AG04450 (cell line): ENCODE measurements at regions not wholly inside any gene's neighbourhood (a gene's known extent, or its start where the extent isn't known, plus 50 kb on each side); places are given as distances from the start of the nearest gene placed in this dataset.

Experiments
- CTCF ChIA-PET: fragments of 300-600, 350-600 bp; formaldehyde crosslinking; extraction: SDS; loops from one replicate; lab custom pipeline; 2022; ENCODE audit warnings: antibody characterized with exemption, inconsistent platforms; lab: Charles Lee
- POLR2A ChIA-PET: fragments of 350-600 bp; formaldehyde crosslinking; extraction: SDS; loops from one replicate; lab custom pipeline; 2021; ENCODE audit warnings: antibody characterized with exemption, inconsistent platforms; lab: Yijun Ruan, JAX
- DNase-seq: peaks from one replicate; pipeline ENCODE4 v3.0.0-alpha.2; 2011; ENCODE audit warnings: low read depth, low spot score
- H3K27ac ChIP-seq: one replicate; pipeline ENCODE4 v1.5.1; 2012; ENCODE audit warnings: low read depth, low read length, control low read depth
- H3K27me3 ChIP-seq: one replicate; pipeline ENCODE4 v1.6.0; 2012; ENCODE audit warnings: low read length; ENCODE audit not compliant: control insufficient read depth, insufficient read depth
- H3K4me3 ChIP-seq: 2 replicates; pipeline ENCODE4 v1.5.1; 2011; ENCODE audit warnings: mild to moderate bottlenecking, low read depth, low read length, control low read depth
- H3K9me3 ChIP-seq: 2 replicates; pipeline ENCODE4 v1.5.1; 2012; ENCODE audit warnings: low read length; ENCODE audit not compliant: control insufficient read depth, insufficient read depth
- CTCF ChIP-seq: IDR thresholded peaks from 2 replicates; pipeline ENCODE4 v1.5.1; 2011; ENCODE audit warnings: low read depth, low read length, control low read depth, inconsistent platforms

DNA sequence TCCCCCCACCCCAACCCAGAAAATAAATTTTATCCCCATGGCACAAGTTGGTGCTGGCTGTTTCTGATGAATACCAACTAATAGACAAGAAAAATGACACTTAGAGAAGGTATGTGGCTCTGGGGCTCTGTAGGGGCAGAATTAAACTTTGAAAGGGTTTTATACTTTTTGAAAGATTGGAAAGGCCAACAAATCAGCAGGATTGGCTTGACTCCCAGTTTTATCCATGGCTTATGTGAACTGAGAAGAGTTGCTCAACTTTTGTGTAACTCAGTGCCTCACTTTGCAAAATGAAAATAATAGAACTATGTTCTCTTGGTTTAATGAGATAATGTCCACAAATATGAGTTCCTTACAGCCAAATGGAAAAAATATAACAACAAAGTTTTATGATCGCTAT, 288.9 kb upstream of the KIF2A start:
- no peak for TF ChIP-seq CTCF
- Histone ChIP-seq H3K9me3 (no peaks in the 10 kb centered on the region), H3K27me3 (no peaks in the 10 kb centered on the region), H3K27ac (no peak overlapping the region), H3K4me3 (no peak overlapping the region)
- POLR2A ChIA-PET: no interaction called here
- CTCF ChIA-PET: no interaction called here
- no peak for DNase-seq

DNA sequence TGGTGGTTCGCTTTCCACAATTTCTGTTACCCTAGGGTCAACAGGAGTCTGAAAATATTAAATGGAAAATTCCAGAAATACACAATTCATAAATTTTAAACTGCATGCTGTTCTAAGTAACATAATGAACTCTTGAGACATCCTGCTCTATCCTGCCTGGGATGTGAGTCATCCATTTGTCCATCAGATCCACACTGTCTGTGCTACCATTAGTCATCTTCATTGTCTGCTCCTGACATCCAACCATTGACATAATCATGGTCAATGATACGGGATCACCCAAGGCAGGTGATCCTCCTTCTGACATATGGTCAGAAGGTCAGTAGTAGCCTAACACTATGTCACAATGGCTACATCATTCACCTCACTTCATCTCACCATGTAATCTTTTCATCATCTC, 276.7 kb upstream of the KIF2A start:
- no peak for TF ChIP-seq CTCF
- Histone ChIP-seq H3K27ac (no peak overlapping the region), H3K27me3 (no peaks in the 10 kb centered on the region), H3K9me3 (no peaks in the 10 kb centered on the region), H3K4me3 (no peak overlapping the region)
- CTCF ChIA-PET: no interaction called here
- no peak for DNase-seq
- POLR2A ChIA-PET: no interaction called here

- H3K27ac ChIP-seq: no peak overlapping the region
- H3K27me3 ChIP-seq: no peaks in the 10 kb centered on the region
- CTCF ChIA-PET: interaction anchor here (0.9 kb wide), 1 partner anchor 11 kb away, joined by 3 read pairs; no protein-coding TSS in a partner anchor
- no peak overlapping the region for H3K4me3 ChIP-seq
- no peak for DNase-seq
- no peak for TF ChIP-seq CTCF
- POLR2A ChIA-PET: no interaction called here
- no peaks in the 10 kb centered on the region for H3K9me3 ChIP-seq
These were observed 275.7 kb upstream of the KIF2A start for GRCh38 chr5:62030326-62030725.

- POLR2A ChIA-PET: no interaction called here
- Histone ChIP-seq H3K27me3 (no peaks in the 10 kb centered on the region), H3K27ac (no peak overlapping the region), H3K4me3 (no peak overlapping the region), H3K9me3 (no peaks in the 10 kb centered on the region)
- no peak for DNase-seq
- TF ChIP-seq CTCF: no peak
- CTCF ChIA-PET: no interaction called here
These were observed 268.0 kb upstream of the KIF2A start for GRCh38 chr5:62038024-62038423.

DNA sequence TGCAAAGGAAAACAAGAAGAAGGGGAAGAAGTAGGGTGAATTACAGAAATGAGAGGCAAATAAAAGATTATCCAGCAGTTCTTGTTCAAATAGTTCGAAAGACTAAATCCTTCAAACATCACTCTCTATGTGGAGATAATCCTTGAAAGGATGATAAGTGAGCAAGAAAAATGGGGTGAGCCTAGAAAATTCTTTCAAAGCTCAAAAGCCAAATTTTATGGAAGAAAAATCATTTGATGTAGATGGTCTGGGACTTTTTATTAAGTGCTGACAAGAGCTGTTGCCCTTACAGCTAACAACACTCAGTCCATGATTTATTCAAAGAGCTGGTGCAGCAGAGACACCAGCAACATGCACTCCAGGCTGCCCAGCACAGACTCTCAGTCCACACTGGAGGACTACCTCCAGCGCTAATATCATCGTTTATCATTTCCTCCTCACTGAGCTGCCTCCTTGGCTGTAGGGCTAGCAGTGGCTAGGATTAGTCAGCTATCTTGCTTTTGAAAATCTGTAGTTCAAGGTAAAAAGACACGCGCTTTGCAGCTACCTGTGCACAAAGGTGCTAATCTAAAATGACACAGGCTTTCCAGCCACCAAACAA, 264.8 kb upstream of the KIF2A start:
- CTCF ChIA-PET: interaction anchor here (0.7 kb wide), 1 partner anchor 11 kb away, joined by 3 read pairs; no protein-coding TSS in a partner anchor
- Histone ChIP-seq H3K9me3 (no peaks in the 10 kb centered on the region), H3K4me3 (no peak overlapping the region), H3K27ac (no peak overlapping the region), H3K27me3 (no peaks in the 10 kb centered on the region)
- DNase-seq: no peak
- POLR2A ChIA-PET: no interaction called here
- no peak for TF ChIP-seq CTCF
